Fibroblast of mammary gland (primary cell): ENCODE measurements at regions not wholly inside any gene's neighbourhood (a gene's known extent, or its start where the extent isn't known, plus 50 kb on each side); places are given as distances from the start of the nearest gene placed in this dataset.

Experiments
- DNase-seq: peaks from one replicate; pipeline ENCODE4 v3.0.0-alpha.2; 2010; ENCODE audit warnings: low read depth
- H3K4me3 ChIP-seq: 2 replicates; pipeline ENCODE4 v1.5.1; 2011; ENCODE audit warnings: low read depth, mild to moderate bottlenecking, low read length, moderate library complexity; ENCODE audit not compliant: control insufficient read depth
- CTCF ChIP-seq: conservative IDR thresholded peaks from 2 replicates; pipeline ENCODE4 v1.5.1; 2011; ENCODE audit warnings: low read depth, low read length, inconsistent platforms; ENCODE audit not compliant: control insufficient read depth, insufficient read depth

- H3K4me3 ChIP-seq: no peak overlapping the region
- TF ChIP-seq CTCF: no peak
- DNase-seq: no peak
Measured at GRCh38 chr13:73661687-73662425, 472.3 kb downstream of the KLF12 start.

GRCh38 chr13:73661066-73661465 is 473.1 kb downstream of the KLF12 start:
- H3K4me3 ChIP-seq: no peak overlapping the region
- DNase-seq: no peak
- TF ChIP-seq CTCF: no peak

GRCh38 chr13:73658639-73659038 is 475.6 kb downstream of the KLF12 start:
- no peak overlapping the region for H3K4me3 ChIP-seq
- TF ChIP-seq CTCF: no peak
- DNase-seq: no peak

- peak; percentile 71 for DNase-seq
- H3K4me3 ChIP-seq: no peak overlapping the region
- TF ChIP-seq CTCF: no peak
Measured at GRCh38 chr13:73657821-73658540, 476.2 kb downstream of the KLF12 start.

- DNase-seq: peak; percentile 21
- no peak overlapping the region for H3K4me3 ChIP-seq
- TF ChIP-seq CTCF: no peak
Measured at GRCh38 chr13:73656863-73657262, 477.3 kb downstream of the KLF12 start.

GRCh38 chr13:73653688-73654087 is 480.5 kb downstream of the KLF12 start:
- TF ChIP-seq CTCF: no peak
- no peak overlapping the region for H3K4me3 ChIP-seq
- DNase-seq: no peak
